ENCODE measurements at regions not wholly inside any gene's neighbourhood (a gene's known extent, or its start where the extent isn't known, plus 50 kb on each side); places are given as distances from the start of the nearest gene placed in this dataset.

- Histone ChIP-seq H3K27me3 (no peaks in the 10 kb centered on the region), H3K4me1 (no peaks in the 10 kb centered on the region), H3K36me3 (no peaks in the 10 kb centered on the region), H3K9me3 (no peaks in the 10 kb centered on the region), H3K27ac (no peak overlapping the region), H3K4me3 (no peak overlapping the region)
- 96 to 97% methylated on average over 1 of the region's 1 CpG for WGBS, 2 donors
- ATAC-seq (no peak), DNase-seq (no peak), FAIRE-seq (no peak)
- intact Hi-C loops (cut with DNase I): loop anchor here in 1 of 3 donors (10.0 kb wide), 1 partner anchor 1152 kb away; no protein-coding TSS in a partner anchor
- TF ChIP-seq, protein P1, sequence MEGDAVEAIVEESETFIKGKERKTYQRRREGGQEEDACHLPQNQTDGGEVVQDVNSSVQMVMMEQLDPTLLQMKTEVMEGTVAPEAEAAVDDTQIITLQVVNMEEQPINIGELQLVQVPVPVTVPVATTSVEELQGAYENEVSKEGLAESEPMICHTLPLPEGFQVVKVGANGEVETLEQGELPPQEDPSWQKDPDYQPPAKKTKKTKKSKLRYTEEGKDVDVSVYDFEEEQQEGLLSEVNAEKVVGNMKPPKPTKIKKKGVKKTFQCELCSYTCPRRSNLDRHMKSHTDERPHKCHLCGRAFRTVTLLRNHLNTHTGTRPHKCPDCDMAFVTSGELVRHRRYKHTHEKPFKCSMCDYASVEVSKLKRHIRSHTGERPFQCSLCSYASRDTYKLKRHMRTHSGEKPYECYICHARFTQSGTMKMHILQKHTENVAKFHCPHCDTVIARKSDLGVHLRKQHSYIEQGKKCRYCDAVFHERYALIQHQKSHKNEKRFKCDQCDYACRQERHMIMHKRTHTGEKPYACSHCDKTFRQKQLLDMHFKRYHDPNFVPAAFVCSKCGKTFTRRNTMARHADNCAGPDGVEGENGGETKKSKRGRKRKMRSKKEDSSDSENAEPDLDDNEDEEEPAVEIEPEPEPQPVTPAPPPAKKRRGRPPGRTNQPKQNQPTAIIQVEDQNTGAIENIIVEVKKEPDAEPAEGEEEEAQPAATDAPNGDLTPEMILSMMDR (IDR thresholded peaks at IDR 0.05): no peak
Observed at GRCh38 chr4:123092586-123092985, 170.2 kb upstream of the NUDT6 start.

DNA sequence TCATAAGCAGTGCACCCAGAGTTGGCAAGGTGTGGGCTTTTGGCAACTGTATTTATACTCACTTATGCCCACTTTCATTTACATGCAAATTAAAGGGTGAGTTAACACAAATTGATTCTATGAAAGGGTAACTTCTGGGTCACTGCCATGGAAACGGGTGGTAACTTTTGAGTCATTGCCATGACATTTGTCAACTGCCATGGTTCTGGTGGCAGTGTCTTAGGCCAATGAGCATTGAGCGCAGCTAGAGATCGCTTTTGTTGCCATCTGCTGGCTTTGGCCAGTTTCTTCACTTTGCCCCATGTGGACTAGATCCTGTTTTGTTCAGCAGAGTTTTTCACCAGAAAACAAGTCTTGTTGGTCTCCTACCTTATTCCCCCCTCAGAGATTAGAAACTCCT, 170.8 kb upstream of the NUDT6 start:
- H3K9me3 ChIP-seq: no peaks in the 10 kb centered on the region
- TF ChIP-seq, protein P1 (IDR thresholded peaks at IDR 0.05): no peak
- WGBS, 2 donors: 80 to 93% methylated on average over 3 of the region's 3 CpGs
- H3K36me3 ChIP-seq: no peaks in the 10 kb centered on the region
- intact Hi-C loops (cut with DNase I): loop anchor here in 1 of 3 donors (10.0 kb wide), 1 partner anchor 1152 kb away; no protein-coding TSS in a partner anchor
- H3K4me3 ChIP-seq: no peak overlapping the region
- FAIRE-seq (no peak), ATAC-seq (no peak), DNase-seq (no peak)
- H3K4me1 ChIP-seq: no peaks in the 10 kb centered on the region
- no peak overlapping the region for H3K27ac ChIP-seq
- H3K27me3 ChIP-seq: no peaks in the 10 kb centered on the region

GRCh38 chr4:123096038-123096437, 173.6 kb upstream of the NUDT6 start:
- Histone ChIP-seq H3K36me3 (no peaks in the 10 kb centered on the region), H3K27me3 (no peaks in the 10 kb centered on the region), H3K27ac (no peak overlapping the region), H3K9me3 (no peaks in the 10 kb centered on the region), H3K4me3 (no peak overlapping the region), H3K4me1 (no peaks in the 10 kb centered on the region)
- TF ChIP-seq, protein P1 (IDR thresholded peaks at IDR 0.05): no peak
- intact Hi-C loops (cut with DNase I): loop anchor here in 1 of 3 donors (10.0 kb wide), 1 partner anchor 1149 kb away; no protein-coding TSS in a partner anchor
- no peak for DNase-seq
- no peak for FAIRE-seq
- no peak for ATAC-seq
- 69 to 82% methylated on average over 4 of the region's 4 CpGs for WGBS, 2 donors

GRCh38 chr4:123102897-123103471, 180.6 kb upstream of the NUDT6 start:
- Histone ChIP-seq H3K36me3 (no peaks in the 10 kb centered on the region), H3K4me1 (no peaks in the 10 kb centered on the region), H3K27ac (no peak overlapping the region), H3K27me3 (no peaks in the 10 kb centered on the region), H3K9me3 (no peaks in the 10 kb centered on the region), H3K4me3 (no peak overlapping the region)
- TF ChIP-seq, protein P1 (IDR thresholded peaks at IDR 0.05): peak; percentile 34 to 64 (median 54)
- intact Hi-C loops (cut with DNase I): no loop called here
- DNase-seq (no peak), ATAC-seq (peak in 3 of 4 donors; percentile 76 to 80 (median 79)), FAIRE-seq (peak; percentile 90)
- WGBS, 2 donors: 49 to 53% methylated on average over 3 of the region's 3 CpGs

DNA sequence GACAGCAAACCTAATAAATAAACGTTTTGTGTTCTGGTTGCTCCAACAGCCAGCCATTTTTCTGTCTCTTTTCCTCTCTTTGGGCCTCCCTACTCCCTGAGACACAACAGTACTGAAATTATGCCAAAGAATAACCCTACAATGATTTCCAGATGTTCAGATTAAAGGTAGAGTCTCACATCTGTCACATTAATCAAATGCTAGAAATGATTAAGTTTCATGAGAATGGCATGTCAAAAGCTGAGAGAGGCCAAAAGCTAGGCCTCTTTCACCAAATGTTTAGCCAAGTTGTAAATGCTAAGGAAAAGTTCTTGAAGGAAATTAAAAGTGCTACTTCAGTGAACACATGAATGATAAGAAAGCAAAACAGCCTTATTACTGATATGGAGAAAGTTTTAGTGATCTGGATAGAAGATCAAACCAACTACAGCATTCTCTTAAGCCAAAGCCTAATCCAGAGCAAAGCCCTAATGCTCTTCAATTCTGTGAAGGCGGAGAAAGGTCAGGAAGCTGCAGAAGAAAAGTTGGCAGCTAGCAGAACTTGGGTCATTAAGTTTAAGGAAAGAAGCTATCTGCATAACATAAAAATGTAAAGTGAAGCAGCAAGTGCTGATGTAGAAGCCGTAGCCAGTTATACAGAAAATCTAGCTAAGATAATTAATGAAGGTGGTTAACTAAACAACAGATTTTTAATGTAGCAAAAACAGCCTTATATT, 182.1 kb upstream of the NUDT6 start:
- H3K4me3 ChIP-seq: no peak overlapping the region
- FAIRE-seq (no peak), DNase-seq (no peak), ATAC-seq (no peak)
- TF ChIP-seq, protein P1 (IDR thresholded peaks at IDR 0.05): no peak
- intact Hi-C loops (cut with DNase I): no loop called here
- no peaks in the 10 kb centered on the region for H3K27me3 ChIP-seq
- no peaks in the 10 kb centered on the region for H3K9me3 ChIP-seq
- H3K27ac ChIP-seq: no peak overlapping the region
- no peaks in the 10 kb centered on the region for H3K36me3 ChIP-seq
- 68 to 77% methylated on average over 3 of the region's 3 CpGs for WGBS, 2 donors
- H3K4me1 ChIP-seq: no peaks in the 10 kb centered on the region

Data from pancreas (tissue), 10 donors.